ENCODE measurements at regions not wholly inside any gene's neighbourhood (a gene's known extent, or its start where the extent isn't known, plus 50 kb on each side); places are given as distances from the start of the nearest gene placed in this dataset.

- peak overlapping the region in 2 of 3 donors; percentile 25 to 51 for H3K27ac ChIP-seq
- DNase-seq, result peak in 1 of 2 donors; percentile 8
- peaks cover 67 to 74% of the 10 kb centered on the region in 2 donors for H3K4me1 ChIP-seq
- H3K27me3 ChIP-seq, result no peaks in the 10 kb centered on the region
- H3K36me3 ChIP-seq, result no peaks in the 10 kb centered on the region
- H3K4me3 ChIP-seq (replicated peaks in 1 of 3), result no peak overlapping the region
- no peaks in the 10 kb centered on the region for H3K9me3 ChIP-seq
- TF ChIP-seq CTCF (IDR thresholded peaks at IDR 0.05), result no peak
- no peak for TF ChIP-seq POLR2A (IDR thresholded peaks at IDR 0.05)
- intact Hi-C loops (cut with DNase I), result loop anchor here (5.0 kb wide), 1 partner anchor 87 kb away; no protein-coding TSS in a partner anchor
- WGBS, 2 donors, result 19 to 21% methylated on average over 8 of the region's 8 CpGs
Measured at GRCh38 chr5:124655251-124655917, 91.1 kb downstream of the ZNF608 start.

DNA sequence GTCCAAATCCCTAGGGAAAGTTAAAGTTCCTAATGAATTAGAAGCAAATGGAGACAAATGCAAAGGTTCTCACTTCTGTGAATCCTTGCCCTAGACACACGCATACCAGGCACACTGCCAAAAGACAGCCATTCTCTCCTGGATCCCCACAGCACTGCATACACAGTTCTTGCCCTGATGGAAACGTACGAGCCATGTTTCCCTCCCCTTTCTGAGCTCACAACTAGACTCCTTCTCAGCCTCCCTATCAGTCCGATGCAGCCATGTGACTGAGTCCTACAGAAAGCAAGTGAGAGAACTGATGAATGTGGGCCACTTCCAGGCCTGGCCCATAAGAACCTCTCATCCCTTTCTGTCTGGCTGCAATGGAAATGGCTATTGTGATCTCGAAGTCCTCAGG is 92.0 kb downstream of the ZNF608 start:
- H3K27me3 ChIP-seq, result no peaks in the 10 kb centered on the region
- WGBS, 2 donors, result 87% methylated on average over 5 of the region's 5 CpGs
- peak in 1 of 2 donors; percentile 13 for DNase-seq
- no peak overlapping the region for H3K27ac ChIP-seq
- H3K4me1 ChIP-seq, result peaks cover 67 to 73% of the 10 kb centered on the region in 2 donors
- intact Hi-C loops (cut with DNase I), result no loop called here
- no peaks in the 10 kb centered on the region for H3K9me3 ChIP-seq
- H3K4me3 ChIP-seq (replicated peaks in 1 of 3), result no peak overlapping the region
- no peak for TF ChIP-seq CTCF (IDR thresholded peaks at IDR 0.05)
- no peak for TF ChIP-seq POLR2A (IDR thresholded peaks at IDR 0.05)
- no peaks in the 10 kb centered on the region for H3K36me3 ChIP-seq

DNA sequence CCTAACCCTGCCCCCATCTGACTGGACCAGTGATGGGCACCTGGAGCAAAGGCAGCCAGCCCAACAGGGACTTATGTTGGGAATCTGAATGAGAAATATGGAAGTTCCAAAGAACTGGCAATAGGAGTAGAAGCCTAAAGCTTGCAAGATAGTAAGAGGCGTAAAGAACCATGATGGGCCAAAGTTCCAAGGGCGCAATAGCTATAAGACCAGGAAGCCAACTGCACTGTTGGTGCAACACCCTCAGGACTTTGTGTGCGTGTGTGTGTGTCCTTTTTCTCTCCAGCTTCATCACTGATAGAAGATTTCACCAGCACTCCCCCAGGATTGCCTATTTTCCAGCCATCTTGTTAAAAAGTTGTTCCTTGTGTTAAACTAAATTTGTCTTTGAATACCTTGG is 92.8 kb downstream of the ZNF608 start:
- H3K27ac ChIP-seq, result no peak overlapping the region
- H3K4me1 ChIP-seq, result peaks cover 63 to 69% of the 10 kb centered on the region in 2 donors
- no peak for DNase-seq

GRCh38 chr5:124652892-124653441 is 93.5 kb downstream of the ZNF608 start:
- intact Hi-C loops (cut with DNase I), result no loop called here

More for the DNA sequence above, 92.8 kb downstream of the ZNF608 start:
- Histone ChIP-seq H3K27me3 (no peaks in the 10 kb centered on the region), H3K9me3 (no peaks in the 10 kb centered on the region), H3K36me3 (no peaks in the 10 kb centered on the region), H3K4me3 (replicated peaks in 1 of 3) (no peak overlapping the region)
- 65 to 81% methylated on average over 3 of the region's 3 CpGs for WGBS, 2 donors
- no peak for TF ChIP-seq CTCF (IDR thresholded peaks at IDR 0.05)
- TF ChIP-seq POLR2A (IDR thresholded peaks at IDR 0.05), result no peak
- intact Hi-C loops (cut with DNase I), result no loop called here

More at GRCh38 chr5:124652892-124653441, 93.5 kb downstream of the ZNF608 start:
- Histone ChIP-seq H3K36me3 (peaks cover 0 to 4% of the 10 kb centered on the region in 2 donors), H3K4me1 (peaks cover 56 to 62% of the 10 kb centered on the region in 2 donors), H3K27me3 (no peaks in the 10 kb centered on the region), H3K27ac (no peak overlapping the region), H3K9me3 (no peaks in the 10 kb centered on the region), H3K4me3 (replicated peaks in 1 of 3) (no peak overlapping the region)
- no peak for TF ChIP-seq CTCF (IDR thresholded peaks at IDR 0.05)
- TF ChIP-seq POLR2A (IDR thresholded peaks at IDR 0.05), result no peak
- DNase-seq, result no peak
- 95 to 99% methylated on average over 2 of the region's 2 CpGs for WGBS, 2 donors

All from thyroid gland (tissue), 4 donors.